Hematopoietic multipotent progenitor cell treated with erythropoietin and hydrocortisone succinate and interleukin-3 and kit ligand, for 8 days (in vitro differentiated cells): ENCODE measurements at regions not wholly inside any gene's neighbourhood (a gene's known extent, or its start where the extent isn't known, plus 50 kb on each side); places are given as distances from the start of the nearest gene placed in this dataset.
"Not testable (repeated sequence)": the region's sequence is repeated elsewhere in the genome, so short reads cannot be mapped to it uniquely, and the experiment has no call there.

ENCODE experiments used
- DNase-seq: peaks from one replicate; pipeline ENCODE4 v3.0.0-alpha.2; 2015

DNA sequence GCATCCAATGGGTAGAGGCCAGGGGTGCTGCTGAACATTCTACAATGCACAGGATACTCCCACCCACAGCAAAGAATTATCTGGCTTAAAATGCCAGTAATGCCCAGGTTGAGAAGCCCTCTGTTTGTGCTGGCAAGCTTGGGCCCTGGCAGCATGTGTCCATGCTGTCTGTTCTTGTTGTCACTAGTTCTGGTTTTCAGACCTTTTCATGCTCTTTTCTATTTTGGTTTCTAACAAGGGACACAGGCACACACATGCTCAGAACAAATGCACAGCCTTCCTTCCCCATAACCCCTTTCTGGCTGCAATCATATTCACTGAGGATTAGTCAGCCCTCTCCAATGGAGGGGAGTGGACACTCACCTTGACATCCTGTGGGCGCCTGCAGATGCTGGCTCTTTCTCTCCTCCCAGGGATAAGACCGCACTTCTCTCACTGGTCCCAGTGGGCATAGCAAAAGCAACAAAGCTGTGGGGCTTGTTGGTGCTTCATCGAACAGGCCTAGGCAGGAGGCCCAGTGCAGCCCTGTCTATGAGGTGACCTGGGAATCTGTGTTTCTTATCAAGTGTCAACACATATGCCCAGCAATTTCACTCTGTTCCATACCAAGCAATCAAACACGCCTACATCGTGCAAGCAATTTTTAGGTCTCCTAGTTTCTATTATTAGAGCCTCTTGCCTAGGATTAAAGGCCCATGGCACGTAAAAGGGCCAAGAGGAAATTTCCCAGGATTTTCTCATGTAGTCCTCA is 271.1 kb upstream of the CCL2 start:
- DNase-seq: no peak

DNA sequence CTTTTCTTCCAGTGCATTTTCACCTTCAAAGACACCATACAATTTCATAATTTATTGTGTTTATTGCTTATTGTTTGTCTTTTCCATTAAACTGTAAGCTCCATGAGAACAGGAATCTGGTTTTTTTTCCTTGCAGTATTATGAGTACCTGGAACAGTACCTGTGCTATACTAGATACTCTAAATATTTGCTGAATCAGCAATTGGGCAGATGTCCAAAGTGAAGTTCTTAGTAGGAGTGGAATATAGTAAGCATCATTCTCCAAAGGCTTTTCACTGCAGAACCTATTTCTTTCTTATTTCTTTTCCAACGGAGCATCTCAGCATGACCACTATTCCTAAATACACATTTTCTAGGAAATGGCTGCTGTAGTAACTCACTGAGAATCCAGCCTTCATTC is 269.0 kb upstream of the CCL2 start:
- DNase-seq: no peak

DNA sequence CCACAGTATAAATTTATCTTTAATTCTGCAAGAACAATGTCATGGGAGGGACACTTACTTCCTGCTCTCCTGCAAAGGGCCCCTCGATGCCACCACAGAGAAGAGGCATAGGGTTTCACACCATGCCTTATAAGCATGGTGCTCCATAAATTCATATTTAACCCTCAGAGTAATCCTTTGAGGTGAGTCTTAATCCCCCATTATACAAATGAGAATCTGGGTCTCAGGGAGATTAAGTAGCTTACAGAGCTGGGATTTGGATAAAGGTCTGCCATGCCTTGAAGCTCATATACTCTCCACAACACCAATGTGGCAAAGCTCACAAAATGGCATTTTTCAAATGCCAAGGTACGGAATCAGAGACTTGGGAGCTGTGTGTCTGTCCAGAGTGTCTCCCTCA is 268.5 kb upstream of the CCL2 start:
- DNase-seq: no peak

DNA sequence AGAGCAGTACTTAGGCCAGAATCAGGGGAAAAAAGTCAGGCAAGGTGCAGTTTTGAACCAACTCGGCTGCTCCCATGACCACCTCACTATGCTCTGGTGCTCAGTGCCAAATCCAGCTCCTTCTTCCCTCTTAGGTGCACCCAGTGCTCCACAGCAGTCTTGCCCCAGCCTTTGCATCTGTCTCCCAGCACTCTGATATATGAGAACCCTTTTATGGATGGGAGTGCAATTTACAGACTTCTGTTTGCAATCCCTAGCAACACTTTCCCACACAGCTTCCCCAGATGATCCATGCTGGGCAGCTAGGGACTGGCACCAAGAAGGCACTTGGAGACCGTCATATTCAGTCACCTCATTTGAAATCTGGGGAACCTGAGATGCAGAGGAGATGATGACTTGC is 267.9 kb upstream of the CCL2 start:
- no peak for DNase-seq

DNA sequence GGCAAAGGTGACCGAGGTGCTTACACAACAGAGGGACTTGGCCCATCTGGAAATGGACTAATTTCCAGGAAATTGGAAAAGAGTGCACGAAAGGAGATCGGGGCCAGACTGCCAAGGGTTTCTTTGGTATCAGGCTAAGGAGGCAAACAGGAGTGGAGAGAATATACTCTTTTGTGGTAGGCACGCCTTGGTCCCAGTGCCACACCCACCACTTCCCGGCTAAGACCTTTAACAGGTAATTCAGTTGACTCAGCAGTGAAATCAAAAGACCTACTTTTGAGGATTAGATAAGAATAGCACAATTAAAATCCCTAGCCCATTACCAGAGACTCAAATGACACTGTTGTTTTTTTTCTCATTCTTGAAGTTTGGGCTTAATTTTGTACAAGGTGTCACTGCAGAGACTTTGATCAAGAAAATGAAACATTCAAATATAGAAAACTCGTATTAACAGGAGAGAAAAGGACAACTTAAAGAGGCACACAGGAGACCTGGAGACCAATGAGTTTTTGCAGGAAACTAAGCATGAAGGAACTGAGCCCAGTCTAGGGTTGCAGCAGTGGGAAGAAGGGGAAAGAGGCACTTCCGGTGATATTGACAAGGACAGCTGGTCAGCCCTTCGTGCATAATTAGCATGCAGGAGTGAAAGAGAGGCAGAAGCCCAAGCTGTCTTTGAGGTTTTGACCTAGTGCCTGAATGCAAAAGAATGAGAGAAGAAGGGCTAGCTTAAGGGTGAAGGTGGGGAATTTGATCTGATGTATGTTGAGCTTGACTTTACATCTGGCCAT is 265.5 kb upstream of the CCL2 start:
- no peak for DNase-seq

DNA sequence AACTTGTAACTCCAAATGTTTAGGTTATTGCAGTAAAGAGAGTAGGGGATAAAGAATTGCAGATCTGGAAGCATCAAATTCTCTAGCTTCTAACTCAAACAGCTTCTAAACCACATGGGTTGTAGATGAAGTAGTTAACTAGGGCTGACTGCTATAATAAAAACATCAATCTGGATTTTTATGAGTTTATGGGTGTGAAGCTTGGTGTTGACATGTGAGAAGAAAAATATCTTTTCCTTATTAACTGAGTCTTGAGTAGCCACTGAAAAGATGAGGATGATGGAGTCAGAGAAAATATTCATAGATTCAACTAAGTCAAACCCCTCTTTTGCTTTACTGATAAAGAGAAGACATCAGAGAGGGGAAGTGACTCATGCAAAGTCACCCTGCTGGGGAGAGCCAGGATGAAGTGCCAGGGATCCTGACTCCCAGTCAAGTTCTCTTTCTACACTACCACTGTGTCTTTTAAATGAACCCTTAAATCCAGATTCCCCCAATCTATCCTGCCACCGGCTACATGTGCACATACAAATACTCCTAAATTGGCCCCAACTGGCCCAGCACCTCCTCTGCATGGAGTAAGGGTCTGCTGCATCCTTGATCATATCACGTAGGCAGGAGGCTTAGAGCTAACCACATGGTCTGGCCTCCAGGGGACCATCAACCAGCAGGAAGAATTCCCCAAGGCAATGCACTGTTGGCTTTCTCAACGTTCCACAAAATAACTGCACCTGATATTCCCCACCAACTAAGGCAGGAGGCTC is 264.0 kb upstream of the CCL2 start:
- DNase-seq: no peak

DNA sequence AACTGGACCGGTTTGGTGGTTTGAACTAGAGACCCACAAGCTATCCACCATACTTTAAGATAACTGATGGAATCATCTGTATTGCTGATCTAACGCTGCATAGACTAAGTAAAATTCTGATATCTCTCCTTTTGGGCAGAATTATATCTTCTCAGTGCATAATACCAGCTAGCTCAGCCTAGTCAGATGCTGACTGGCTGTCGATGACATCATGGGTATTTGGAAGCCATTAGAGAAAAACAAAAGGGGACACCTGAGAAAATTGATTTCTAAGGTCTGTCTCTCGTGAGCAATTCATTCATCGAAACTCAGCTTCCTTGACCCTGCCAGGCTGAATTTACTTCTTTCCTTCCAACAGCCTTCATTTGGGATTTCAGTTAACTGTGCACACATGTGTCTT is 263.0 kb upstream of the CCL2 start:
- no peak for DNase-seq

DNA sequence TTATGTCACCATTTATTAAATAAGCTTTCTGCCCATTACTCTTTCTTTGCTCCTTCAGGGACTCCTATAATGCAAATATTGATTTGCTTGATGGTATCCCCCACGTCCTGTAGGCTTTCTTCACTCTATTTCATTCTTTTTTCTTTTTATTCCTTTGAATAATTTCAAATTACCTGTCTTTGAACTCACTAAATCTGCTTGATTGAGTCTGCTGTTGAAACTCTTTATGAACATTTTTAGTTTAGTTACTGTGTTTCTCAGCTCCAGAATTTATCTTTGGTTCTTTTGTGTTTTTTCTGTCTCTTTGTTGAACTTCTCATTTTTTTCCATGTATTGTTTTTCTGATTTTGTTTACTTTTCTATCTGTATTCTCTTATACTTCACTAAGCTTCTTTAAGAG is 254.4 kb upstream of the CCL2 start:
- DNase-seq: no peak

DNA sequence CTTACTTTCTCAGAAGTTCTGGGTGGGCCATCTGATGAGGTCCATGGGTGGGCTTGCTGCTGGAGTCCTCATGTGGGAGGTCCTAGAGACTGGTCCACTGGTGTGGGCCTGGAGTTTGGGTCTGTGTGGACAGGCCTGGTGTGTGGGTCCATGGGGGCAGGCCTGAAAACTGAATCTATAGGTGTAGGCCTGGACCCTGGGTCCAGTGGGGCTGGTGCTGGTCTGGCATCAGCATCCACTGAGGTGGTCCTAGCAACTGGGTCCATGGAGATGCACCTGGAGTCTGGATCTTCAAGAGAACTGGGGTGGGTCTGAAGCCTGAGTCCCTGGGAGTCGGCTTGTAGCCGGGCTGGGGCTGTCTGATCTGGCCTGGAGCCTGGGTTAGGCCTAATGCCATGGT is 253.8 kb upstream of the CCL2 start:
- DNase-seq: no peak

DNA sequence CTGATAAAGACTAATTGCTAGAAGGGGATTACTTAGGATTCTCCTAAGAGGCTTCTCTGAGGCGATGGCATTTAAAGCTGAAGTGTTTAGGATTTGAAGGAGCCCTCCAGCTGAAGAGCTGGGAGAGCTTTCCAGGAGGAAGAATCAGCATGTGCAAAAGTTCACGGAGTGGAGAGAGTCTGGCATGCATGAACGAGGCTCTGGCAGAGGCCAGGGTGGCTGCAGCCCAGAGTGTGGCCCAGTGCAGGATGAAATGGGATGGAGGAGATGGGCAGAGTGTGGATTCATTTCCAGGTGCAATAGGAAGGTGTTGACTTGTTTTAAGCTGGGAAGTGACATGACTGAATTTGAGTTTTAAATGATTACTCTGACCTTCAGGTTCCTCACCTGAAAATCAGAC is 249.0 kb upstream of the CCL2 start:
- DNase-seq: no peak

DNA sequence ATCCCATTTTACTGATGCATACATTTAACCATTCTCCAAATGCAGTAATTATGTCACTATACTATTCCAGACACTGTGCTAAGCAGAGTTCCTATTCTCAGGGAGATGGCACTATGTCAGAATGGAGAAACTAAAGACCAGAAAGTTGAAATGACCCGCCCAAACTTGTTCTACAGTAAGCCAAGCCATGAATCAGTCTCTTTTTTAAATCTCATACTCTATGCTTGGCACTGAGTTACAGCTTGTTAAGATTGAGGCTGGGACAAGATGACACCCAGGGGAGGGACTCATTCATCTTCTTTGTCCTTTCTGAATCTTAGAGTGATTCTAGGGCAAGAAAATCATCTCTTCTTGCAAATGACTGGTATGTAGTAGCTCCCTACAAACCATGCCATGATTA is 247.0 kb upstream of the CCL2 start:
- no peak for DNase-seq

DNA sequence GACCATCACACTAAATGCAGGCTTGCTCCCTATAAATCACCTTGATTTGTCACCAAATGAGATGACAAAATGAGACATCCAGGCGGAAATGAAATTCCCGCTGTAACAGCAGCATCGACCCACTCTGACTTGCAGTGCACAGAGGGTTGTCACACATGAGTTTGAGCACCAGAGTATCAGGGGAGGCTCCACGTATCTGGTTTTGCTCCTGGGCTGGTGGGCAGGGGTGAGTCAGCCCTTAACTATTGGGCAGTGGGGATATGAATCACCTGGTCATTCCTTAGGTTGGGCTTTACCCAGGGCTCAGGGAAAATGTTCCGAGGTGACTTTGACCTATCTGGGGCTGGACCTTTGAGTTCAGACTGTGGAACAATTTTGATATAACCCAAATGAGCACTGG is 245.2 kb upstream of the CCL2 start:
- no peak for DNase-seq

DNA sequence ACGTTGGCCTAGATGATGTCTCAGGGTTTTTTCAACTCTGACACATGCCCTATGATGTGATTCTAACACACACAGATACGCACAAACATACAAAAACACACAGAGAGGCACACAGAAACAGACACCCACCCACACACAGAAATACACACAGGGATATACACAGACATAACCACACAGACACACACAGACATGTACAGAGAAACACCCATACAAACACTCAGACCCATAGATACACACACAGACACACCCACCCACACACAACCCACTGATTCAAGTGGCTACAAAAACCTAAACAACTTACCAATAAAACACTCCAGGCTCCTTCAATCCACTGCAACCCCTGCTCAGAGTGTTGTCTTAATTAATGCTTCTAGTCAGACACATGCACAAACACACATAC is 244.6 kb upstream of the CCL2 start:
- DNase-seq: no peak

DNA sequence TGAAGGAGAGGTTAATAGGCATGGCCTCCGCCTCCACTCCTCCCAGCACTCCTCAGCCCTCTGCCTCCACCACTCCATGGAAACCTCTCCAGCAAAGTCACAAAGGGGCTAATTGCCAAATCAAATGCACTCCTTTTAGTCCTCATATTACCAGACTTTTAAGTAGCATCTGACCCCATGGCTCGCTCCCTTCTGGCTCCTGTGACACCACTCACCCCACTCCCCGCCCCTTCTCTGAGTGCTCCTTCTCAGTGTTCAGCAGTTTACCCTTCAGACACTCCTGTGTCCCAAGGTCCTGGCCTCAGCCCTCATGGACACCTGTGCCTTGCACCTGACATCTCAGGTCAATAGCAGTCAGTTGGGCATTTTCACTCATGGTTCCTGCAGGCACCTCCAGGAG is 243.5 kb upstream of the CCL2 start:
- no peak for DNase-seq

DNA sequence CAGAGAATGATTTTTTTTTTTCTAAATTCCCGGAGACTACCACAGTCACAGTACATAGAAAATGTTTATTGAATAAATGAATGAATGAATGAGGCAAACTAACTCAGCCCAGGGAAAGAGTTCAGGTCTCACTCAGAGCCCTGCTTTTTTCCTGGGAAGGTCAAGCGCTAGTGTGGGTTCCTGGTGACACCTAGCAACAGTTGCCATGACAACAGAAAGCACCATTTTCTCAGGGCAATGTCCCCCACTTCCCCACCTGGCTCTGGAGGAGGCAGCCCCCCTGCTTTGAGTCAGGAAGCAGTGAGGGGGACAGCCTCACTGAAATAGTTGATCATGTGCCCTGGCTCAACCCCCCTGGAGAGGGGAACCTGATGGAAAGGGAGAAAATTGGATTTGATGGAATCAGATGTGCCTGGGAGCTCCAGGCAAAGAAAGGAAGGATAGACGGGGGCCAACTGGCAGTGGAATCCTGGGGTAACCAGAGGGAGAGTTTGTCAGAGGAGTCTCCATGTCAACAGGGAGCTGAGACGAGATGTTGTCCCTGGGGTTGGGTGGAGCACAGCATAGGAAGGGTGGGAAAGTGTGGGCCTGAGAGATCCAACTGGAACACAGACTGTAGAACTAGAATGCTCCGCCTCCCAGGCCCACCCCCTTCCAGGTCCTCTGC is 242.2 kb upstream of the CCL2 start:
- no peak for DNase-seq

DNA sequence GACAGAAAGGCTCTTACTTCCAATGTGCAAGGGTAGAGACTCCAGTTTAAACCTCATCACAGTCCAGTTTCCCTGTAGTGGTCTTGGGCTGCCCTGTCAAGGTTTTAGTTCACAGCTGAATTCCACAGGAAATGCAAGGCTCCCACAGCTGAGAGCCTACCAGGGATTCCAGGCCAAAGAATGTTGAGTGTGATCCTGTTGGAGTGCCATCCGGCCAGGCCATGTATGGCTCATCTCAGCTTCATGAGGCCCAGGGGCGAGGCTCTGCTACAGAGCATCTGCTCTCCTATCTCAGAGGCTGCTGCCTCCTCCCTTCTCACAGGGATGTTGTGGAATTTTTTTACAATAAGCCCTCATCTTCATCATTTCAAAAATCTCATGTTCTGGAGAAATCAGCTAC is 239.8 kb upstream of the CCL2 start:
- no peak for DNase-seq

DNA sequence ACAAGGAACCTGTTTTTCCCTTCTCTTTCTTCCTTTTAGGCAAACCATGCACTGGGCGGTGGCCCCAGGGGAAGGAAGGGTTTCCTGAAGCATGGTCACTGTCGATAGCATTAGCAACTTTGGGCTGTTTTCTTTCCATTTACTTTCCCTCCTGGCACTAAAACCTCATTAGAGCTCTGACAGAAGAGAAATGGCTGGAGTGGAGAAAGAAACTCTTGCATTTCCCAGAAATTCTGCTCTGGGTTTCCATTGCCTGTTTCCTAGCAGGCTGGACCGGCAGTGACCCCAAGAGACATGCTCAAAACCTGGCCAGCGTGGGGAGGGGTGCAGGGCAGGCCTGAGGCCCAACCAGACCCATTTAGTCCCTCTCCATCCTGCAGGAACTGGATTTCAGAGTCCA is 230.7 kb upstream of the CCL2 start:
- DNase-seq: no peak

DNA sequence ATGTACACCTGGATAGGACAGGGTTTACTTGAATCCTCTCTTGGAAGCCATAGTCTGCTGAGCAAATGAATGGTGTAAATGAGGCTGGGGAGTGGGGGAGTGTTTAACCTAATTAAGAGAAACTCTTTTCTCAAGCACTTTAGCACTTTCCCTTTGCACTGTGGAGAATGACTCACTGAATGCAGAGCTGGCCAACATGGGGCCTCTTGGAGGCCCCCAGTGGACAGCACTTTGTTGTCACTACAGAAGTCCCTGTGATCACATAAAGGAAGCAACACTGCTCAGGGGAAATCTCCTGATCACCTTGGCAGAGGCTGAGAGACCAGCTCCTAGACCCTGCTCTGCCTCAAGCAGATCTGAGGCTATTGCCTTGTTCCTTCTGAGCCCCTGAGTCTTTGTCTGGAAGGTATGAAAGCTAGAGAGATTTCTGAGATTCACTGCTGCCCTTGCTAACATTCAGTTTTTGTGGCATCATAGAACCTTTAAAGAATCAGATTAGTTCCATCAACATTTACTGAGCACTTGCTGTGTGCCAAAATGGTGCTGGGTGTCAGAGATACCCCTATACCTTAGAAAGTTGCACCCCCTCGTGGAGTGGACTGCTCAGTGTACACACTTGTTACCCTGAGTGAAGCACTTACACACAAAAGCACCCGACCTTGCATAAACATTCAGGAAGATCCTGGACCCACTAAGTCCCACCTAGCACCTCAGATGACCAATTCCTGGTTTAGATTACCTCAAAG is 230.1 kb upstream of the CCL2 start:
- peak; percentile 10 for DNase-seq

DNA sequence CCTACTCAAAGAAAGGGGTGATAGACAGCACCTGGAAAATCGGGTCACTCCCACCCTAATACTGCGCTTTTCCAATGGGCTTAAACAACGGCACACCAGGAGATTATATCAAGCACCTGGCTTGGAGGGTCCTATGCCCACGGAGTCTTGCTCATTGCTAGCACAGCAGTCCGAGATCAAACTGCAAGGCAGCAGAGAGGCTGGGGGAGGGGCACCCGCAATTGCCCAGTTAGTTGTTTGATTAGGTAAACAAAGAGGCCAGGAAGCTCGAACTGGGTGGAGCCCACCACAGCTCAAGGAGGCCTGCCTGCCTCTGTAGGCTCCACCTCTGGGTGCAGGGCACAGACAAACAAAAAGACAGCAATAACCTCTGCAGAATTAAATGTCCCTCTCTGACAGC is 224.5 kb upstream of the CCL2 start:
- DNase-seq: not testable (repeated sequence)

DNA sequence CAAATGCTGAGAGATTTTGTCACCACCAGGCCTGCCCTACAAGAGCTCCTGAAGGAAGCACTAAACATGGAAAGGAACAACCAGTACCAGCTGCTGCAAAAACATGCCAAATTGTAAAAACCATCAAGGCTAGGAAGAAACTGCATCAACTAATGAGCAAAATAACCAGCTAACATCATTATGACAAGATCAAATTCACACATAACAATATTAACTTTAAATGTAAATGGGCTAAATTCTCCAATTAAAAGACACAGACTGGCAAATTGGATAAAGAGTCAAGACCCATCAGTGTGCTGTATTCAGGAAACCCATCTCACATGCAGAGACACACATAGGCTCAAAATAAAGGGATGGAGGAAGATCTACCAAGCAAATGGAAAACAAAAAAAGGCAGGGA is 222.8 kb upstream of the CCL2 start:
- DNase-seq: not testable (repeated sequence)

DNA sequence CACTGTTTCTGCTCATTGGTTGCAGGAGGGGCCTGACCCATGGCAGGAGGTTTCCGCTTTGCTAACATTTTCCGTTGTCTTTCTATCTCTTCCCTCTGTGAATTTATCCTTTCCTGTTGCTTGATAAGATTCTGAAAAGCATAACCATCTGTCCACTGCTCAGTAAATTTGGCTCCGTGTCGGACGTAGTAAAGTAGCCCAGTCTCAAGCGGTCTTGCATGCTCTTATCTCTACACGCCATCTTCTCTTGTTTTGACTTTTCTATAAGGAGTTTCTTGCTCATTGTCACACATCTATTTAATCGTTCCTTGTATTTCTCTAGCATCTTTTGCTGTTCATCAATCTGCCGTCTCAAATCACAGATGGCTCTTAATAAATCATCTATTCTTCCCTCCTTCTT is 216.3 kb upstream of the CCL2 start:
- DNase-seq: not testable (repeated sequence)

DNA sequence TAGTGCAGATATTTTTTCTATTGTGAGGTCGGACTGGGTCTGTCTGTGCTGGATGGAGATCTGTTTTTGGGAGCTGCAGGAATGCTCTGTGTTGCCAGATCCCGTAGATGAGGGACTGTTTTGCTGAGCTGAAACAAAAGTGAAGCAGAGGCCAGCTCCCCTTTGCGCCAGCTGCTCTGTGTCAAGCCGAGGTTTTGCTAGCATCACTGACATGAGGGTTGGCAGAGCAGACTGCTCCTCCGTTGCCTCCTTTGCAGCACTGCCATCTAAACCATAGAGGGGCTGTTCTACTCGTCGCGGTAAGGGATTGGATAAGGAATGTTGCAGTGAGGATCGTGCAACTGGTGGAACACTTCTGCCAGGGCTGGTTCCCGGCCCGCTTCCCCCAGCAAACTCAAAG is 215.9 kb upstream of the CCL2 start:
- DNase-seq: not testable (repeated sequence)
